ENCODE measurements at regions not wholly inside any gene's neighbourhood (a gene's known extent, or its start where the extent isn't known, plus 50 kb on each side); places are given as distances from the start of the nearest gene placed in this dataset.
A peak's percentile ranks its signal among the peaks of the same experiment; 100 is the strongest.
"Not testable (repeated sequence)": the region's sequence is repeated elsewhere in the genome, so short reads cannot be mapped to it uniquely, and the experiment has no call there.

DNA sequence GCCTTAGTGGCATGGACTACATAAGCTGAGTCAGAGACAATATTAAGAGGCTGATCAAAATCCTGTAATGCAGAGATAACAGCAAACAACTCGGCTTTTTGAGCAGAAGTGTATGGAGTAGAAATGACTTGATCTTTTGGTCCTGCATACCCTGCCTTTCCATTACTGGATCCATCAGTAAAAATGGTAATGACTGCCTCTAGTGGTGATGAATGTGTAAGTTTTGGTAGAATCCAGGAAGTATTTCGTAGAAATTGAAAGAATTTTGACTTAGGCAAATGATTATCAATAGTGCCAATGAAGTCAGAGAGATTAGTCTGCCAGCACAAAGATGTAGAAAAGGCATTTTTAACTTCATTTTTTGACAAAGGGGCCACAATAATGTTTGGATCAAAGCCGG lies 146.4 kb upstream of the API5 start:
- H3K36me3 ChIP-seq (ENCODE audit: insufficient read depth, low read length); H3K4me1 ChIP-seq (ENCODE audit: insufficient read depth, low read length, poor library complexity, severe bottlenecking); H3K9me3 ChIP-seq (ENCODE audit: low read length); H4K20me1 ChIP-seq (ENCODE audit: insufficient read depth, low read length); H3K4me2 ChIP-seq (ENCODE audit: low read length); H3K9me2 ChIP-seq (ENCODE audit: insufficient read depth, low read length); intact Hi-C loops (cut with micrococcal nuclease; ENCODE audit: unreplicated experiment); POLR2A ChIA-PET; CTCF ChIA-PET (ENCODE audit: unreplicated experiment); H2AFZ ChIP-seq (ENCODE audit: low read length); BruUV-seq (replicated peaks); H3K27ac ChIP-seq (ENCODE audit: low read depth, low read length, poor library complexity, severe bottlenecking); H3K4me3 ChIP-seq (ENCODE audit: low read depth, low read length, poor library complexity, severe bottlenecking); H3K79me2 ChIP-seq (ENCODE audit: insufficient read depth, low read depth, low read length): not testable (repeated sequence)
- peak; percentile 4 for DNase-seq (ENCODE audit: low spot score)
- TF ChIP-seq, protein P1, sequence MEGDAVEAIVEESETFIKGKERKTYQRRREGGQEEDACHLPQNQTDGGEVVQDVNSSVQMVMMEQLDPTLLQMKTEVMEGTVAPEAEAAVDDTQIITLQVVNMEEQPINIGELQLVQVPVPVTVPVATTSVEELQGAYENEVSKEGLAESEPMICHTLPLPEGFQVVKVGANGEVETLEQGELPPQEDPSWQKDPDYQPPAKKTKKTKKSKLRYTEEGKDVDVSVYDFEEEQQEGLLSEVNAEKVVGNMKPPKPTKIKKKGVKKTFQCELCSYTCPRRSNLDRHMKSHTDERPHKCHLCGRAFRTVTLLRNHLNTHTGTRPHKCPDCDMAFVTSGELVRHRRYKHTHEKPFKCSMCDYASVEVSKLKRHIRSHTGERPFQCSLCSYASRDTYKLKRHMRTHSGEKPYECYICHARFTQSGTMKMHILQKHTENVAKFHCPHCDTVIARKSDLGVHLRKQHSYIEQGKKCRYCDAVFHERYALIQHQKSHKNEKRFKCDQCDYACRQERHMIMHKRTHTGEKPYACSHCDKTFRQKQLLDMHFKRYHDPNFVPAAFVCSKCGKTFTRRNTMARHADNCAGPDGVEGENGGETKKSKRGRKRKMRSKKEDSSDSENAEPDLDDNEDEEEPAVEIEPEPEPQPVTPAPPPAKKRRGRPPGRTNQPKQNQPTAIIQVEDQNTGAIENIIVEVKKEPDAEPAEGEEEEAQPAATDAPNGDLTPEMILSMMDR (conservative IDR thresholded peaks at IDR 0.05; ENCODE audit: low read length), result peak; percentile 61

DNA sequence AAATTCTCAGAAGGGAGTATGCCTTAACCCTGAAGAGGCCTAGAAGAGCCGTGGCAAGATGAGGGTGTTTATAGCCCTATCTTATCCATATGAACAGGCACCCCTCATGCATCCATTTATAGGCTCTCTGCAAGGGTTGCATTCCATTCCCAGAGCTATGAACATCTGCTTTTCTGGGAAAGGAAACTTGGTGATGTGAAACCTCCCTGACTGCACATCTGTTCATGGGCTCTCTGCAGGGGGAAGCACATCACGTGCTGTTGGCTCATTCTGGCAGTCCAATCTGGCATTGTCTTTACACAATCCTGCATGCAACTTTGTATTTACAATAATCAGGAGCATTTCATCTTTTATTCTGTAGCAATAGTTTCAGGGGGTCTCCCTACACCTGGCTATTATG lies 143.6 kb upstream of the API5 start:
- H4K20me1 ChIP-seq (ENCODE audit: insufficient read depth, low read length); H3K79me2 ChIP-seq (ENCODE audit: insufficient read depth, low read depth, low read length); POLR2A ChIA-PET; H3K9me2 ChIP-seq (ENCODE audit: insufficient read depth, low read length); H3K27ac ChIP-seq (ENCODE audit: low read depth, low read length, poor library complexity, severe bottlenecking); CTCF ChIA-PET (ENCODE audit: unreplicated experiment); H2AFZ ChIP-seq (ENCODE audit: low read length); H3K4me2 ChIP-seq (ENCODE audit: low read length); H3K9me3 ChIP-seq (ENCODE audit: low read length); H3K4me3 ChIP-seq (ENCODE audit: low read depth, low read length, poor library complexity, severe bottlenecking); H3K4me1 ChIP-seq (ENCODE audit: insufficient read depth, low read length, poor library complexity, severe bottlenecking); H3K36me3 ChIP-seq (ENCODE audit: insufficient read depth, low read length); intact Hi-C loops (cut with micrococcal nuclease; ENCODE audit: unreplicated experiment); BruUV-seq (replicated peaks); DNase-seq (ENCODE audit: low spot score): not testable (repeated sequence)

DNA sequence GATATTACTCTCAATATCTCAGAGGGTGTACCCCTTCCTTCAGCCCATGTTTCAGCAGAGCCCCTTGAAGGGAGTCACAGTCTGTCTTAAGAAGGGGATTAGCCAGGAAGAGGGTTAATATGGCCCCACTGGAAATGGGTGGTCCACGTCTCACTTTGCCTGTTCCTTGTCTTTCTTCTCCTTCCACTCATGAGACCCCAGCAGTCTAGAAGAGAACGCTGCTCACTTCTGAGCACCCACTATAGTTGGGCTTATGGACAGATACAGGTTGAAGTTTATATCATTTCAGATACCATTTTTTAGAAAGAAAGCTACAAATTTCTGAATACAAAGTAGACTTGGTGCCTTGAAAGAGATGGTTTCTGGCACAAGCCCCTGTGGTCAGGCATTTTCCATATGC lies 139.3 kb upstream of the API5 start:
- ChIA-PET CTCF (ENCODE audit: unreplicated experiment) (no interaction called here), POLR2A (no interaction called here)
- intact Hi-C loops (cut with micrococcal nuclease; ENCODE audit: unreplicated experiment), result no loop called here
- no peaks in the 10 kb centered on the region for H3K4me1 ChIP-seq (ENCODE audit: insufficient read depth, low read length, poor library complexity, severe bottlenecking)
- H3K36me3 ChIP-seq (ENCODE audit: insufficient read depth, low read length), result no peaks in the 10 kb centered on the region
- no peaks in the 10 kb centered on the region for H3K9me2 ChIP-seq (ENCODE audit: insufficient read depth, low read length)
- BruUV-seq (replicated peaks), result no TSS peak
- no peak for DNase-seq (ENCODE audit: low spot score)
- H3K79me2 ChIP-seq (ENCODE audit: insufficient read depth, low read depth, low read length), result no peaks in the 10 kb centered on the region
- H3K4me2 ChIP-seq (ENCODE audit: low read length), result no peak overlapping the region
- H3K4me3 ChIP-seq (ENCODE audit: low read depth, low read length, poor library complexity, severe bottlenecking), result no peak overlapping the region
- no peak overlapping the region for H2AFZ ChIP-seq (ENCODE audit: low read length)
- H3K9me3 ChIP-seq (ENCODE audit: low read length), result no peaks in the 10 kb centered on the region
- H4K20me1 ChIP-seq (ENCODE audit: insufficient read depth, low read length), result no peaks in the 10 kb centered on the region
- no peak for TF ChIP-seq EZH2phosphoT487 (IDR thresholded peaks at IDR 0.05; ENCODE audit: borderline replicate concordance, low read depth, low read length)
- TF ChIP-seq, protein P1 (conservative IDR thresholded peaks at IDR 0.05; ENCODE audit: low read length), result no peak
- no peak overlapping the region for H3K27ac ChIP-seq (ENCODE audit: low read depth, low read length, poor library complexity, severe bottlenecking)

Measured in OCI-LY7 (cell line).